HG03097 (cell line): ENCODE measurements at regions not wholly inside any gene's neighbourhood (a gene's known extent, or its start where the extent isn't known, plus 50 kb on each side); places are given as distances from the start of the nearest gene placed in this dataset.
A peak's percentile ranks its signal among the peaks of the same experiment; 100 is the strongest.
"Not testable (repeated sequence)": the region's sequence is repeated elsewhere in the genome, so short reads cannot be mapped to it uniquely, and the experiment has no call there.

Experiments
- ATAC-seq: cut with Tn5 transposase; IDR thresholded peaks from one replicate; pipeline ENCODE4 v1.9.1; 2021; ENCODE audit not compliant: unreplicated experiment, low FRiP score

DNA sequence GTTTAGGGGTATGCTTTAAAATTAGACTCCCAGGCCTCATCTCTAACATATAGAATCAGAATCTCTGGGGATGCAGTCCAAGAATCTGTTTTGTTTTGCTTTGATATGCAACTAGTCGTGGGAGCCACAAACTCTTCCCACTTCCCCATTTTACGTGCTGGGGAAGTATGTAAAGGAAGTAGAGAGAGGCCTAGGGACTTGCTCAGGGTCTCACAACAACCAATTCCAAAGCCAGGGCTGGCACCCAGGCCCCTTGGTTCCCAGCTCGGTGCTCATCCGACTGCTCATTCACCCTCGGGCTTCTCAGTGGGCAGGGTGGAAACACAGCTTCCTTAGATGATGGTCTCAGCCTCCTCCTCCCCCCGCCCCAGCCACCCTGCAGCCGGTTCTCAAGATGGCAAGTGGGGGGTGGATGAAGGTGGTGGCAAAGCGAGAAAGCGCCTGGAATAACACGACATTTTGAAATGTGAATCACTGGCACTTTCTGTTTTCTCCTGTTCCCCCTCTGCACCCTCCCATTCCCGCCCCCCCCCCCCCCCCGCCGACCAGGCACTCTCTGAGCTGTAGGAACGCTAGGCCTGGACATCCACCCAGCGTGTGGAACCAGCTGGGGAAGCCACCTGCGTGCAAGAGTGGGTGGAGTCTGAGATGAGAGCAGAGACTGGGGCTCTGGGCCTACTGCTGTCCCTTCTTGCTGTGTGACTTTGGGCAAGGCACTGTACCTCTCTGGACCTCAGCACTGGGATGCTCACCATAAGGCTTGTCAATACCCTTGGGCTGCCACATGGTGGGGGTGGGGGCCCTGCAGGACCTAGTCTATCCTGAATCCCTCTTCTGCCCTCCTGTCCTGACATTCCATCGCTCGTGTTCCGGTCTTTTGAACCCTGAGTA lies 214.5 kb downstream of the RPLP1 start:
- ATAC-seq = peak; percentile 29

DNA sequence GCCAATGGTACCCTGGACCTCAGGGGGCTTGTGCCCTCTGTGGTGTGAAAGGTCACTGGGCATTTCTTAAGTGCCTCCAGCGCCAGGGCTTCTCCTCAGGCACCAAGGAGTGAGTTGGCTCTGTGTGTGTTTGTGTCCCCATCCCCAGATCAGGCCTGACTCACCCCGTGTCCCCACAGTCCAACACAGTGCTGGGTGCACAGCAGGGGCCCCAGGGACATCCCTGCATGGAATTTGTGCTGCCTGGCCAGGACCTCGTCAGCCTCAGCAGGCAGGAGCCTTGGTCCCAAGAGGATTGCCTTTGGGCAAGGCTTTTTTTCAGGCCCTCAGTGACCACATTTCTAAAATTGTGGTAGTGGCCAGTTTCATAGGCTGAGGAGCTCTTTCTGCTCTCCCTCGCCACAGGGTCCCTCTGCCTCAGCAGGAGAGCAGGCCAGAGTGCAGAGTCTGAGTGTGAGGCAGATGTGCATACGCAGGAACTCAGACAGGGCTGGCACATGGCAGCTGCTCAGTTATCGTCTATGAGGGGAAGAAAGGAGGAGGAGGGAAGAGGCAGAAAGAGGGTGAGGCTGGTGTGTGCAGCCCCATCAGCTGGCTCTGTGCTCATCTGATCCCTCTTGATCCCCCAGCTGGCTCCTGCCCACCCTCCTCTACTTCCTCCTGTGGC lies 215.6 kb downstream of the RPLP1 start:
- no peak for ATAC-seq

DNA sequence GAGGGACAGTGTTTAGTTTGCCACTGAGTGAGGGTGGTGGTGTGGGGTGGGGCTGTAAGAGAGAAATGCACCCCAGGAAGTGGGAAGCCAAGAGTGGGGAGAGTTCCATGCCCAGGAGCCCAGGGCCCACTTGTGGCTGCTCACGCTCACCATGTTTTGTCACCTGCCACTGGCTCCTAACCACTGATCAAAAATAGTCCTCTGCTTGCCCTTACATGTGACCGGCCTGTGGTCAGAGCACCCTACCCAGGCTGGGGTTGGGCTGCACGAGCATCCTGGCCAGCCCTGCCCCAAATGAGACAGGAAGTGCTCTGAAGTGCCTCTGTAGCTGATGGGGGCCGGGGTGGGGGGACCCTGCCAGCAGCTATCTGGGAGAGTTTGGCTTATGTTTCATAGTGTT lies 216.3 kb downstream of the RPLP1 start:
- ATAC-seq = peak; percentile 48

DNA sequence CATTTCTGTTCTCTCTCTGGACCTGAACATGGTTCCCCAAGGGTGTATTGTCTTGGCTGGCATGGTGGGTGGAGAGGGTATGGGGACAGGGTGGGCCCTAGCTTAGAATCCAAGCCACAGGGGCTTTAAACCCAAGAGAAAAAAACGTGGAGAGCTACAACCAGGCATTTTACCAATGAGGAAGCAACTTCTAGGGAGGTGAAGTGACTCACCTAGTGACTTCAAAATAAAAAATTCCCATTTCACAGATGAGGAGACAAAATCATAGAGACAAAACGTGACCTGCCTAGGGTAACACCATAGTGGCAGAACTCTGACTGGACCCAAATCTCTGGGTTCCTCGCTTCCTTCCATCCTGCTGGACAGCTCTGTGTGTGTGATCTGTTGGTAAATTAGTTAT lies 216.8 kb downstream of the RPLP1 start:
- no peak for ATAC-seq

DNA sequence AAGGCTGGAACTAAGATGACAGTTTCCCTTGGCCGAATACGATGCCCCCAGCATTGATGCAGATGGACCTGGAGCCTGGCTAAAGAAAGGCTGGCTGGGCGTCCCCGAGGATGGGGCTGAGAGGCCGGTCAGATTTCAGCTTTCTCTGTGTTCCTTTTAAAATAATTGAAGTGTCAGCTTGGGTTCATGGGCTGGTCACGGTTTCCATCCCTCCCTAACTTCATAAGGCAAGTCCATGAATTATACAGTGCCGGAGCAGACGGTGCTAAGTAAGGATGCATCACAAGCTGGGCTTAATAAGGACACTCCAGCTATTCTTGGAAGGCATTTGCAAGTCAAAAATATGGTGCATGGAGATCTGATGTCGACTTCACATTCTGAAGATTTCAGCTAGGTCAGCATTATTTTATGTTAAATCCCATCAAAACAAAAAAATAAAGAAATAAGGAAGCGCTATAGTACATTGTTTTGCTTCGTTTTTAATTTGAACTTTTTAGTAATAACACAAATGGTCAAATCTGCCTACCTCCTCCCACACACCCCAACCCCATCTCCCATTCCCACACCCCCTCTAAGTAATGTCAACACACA lies 220.8 kb downstream of the RPLP1 start:
- no peak for ATAC-seq

DNA sequence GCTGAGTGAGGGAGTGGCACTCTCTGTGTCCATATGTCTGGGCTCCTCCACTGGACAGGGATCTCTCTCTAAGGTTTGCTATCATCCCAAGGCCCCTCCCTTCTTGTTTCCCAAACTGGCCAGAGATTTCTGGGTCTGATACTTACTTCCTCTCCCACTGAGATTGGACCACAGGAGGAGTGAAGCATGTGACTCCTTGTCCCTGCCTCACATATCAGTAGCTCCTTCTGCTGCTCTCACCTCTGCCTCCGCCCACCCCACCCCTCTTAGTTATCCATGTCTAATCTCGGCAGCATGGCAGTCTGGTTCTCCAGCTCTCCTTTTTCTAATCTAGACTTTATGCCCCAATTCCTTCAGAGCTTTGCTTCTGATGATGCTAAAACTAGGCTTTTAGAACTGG lies 223.1 kb downstream of the RPLP1 start:
- ATAC-seq = no peak

DNA sequence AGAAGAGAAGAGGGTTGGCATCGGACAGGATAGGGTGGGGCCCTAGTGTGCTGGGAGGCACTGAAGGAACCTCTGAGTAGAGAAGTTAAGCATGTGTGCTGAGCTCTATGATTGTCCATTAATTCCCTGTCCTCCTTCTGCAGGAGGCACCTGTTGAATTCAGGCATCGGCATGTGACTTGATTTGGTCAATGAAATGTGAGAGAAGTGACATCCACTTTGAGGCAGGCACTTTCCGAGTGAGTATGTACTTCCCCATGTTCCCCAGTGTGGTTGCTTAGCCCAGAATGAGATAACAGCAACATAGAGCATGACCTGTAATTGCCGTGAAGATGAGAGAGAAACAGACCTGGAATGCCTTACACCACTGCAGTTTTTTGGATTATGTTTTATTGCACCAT lies 224.8 kb downstream of the RPLP1 start:
- no peak for ATAC-seq

DNA sequence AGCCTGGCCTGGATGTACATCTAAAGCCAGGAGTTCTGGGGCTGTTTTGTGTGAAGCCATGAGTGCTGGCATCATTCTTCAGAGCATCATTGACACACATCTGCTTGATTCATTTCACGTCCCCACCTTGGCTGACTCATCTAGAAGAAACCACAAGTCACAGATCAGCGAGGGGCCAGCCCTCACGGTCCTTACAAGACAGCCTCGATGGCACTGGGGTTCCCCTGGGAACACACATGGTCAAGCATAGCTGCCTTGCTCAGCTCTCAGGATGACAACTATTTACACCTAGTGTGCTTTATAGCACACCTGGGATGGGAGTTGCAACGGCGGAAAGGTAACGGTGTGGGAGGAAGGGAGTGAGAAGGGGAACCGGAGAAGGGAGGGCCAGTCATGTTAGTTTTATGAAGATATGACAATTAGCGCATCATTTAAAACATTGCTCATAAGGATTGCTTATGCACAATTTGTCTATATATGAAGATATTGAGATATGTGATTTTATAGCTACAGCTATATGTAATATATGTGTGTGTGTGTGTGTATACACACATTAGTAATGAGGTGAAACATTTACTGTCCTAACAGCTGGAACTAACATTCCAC lies 227.1 kb downstream of the RPLP1 start:
- ATAC-seq = peak; percentile 72

DNA sequence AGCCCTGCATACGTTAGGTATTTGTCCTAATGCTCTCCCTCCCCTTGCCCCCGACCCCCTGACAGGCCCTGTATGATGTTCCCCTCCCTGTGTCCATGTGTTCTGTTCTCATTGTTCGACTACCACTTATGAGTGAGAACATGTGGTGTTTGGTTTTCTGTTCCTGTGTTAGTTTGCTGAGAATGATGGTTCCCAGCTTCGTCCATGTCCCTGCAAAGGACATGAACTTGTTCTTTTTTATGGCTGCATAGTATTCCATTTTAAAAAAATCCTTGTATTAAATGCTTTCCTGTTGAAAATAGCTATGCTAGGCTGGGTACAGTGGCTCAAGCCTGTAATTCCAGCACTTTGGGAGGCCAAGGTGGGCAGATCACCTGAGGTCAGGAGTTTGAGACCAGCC lies 232.2 kb downstream of the RPLP1 start:
- not testable (repeated sequence) for ATAC-seq

DNA sequence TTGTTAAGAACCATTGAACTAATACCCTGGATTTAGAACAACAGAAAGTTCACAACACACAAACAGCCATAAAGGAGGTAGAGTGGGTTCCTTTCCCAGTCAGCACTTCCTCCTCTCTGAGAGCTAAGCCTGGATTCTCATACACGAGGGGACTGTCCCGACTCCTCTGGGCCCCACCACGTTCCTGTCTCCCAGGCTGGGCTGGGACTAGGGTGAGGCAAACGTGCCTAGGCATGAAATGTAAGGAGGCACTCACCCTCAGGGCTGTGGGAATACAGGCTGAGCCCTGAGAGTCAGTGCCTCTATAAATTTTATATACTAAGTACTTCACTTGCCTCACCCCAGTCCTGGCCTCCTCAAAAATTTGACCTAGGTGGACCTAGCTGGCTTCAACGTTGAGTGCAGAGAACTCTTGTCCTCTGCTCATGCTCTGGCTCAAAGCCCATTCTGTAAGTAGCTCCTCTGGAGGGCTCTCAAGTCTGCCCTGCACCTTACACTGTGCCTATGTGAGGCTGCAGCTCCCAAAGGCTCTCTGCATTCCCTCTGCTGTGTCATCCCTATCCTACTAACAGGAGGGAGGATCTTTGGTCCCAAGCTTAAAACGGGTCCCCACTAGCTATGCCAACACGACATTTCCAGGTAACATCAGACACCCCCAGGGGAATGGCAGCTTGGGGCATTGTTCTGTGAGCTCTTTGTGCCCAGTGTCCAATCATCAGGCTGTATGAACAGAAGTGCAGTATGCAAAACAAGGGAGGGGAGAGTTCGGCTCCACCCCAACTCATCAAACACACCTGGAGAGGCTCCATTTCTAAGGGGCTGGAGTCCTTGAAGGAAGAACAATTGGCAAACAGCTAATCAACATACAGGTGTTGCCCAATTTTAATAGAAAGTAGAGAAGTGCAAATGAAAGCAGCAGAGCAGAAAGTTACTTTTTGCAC lies 233.2 kb downstream of the RPLP1 start:
- ATAC-seq = no peak

DNA sequence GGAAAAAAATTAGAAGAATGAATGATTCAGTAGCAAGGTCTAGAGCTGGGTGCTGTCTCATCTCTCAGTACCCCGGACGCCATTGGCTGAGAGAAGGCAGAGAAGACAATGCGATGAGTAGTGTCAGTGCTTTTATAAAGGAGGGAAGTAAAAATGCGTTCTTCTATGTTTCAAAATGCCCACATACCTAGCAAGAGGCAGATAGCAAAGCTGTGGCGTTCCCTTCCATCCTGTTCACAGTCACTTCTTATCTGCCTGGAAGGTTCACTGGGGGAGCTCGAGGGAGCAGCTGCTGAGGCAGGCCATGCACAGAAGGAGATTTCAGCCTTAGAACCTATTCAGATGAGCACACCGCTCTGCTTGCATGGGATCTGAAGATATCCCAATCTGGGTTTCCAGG lies 234.0 kb downstream of the RPLP1 start:
- ATAC-seq = no peak

DNA sequence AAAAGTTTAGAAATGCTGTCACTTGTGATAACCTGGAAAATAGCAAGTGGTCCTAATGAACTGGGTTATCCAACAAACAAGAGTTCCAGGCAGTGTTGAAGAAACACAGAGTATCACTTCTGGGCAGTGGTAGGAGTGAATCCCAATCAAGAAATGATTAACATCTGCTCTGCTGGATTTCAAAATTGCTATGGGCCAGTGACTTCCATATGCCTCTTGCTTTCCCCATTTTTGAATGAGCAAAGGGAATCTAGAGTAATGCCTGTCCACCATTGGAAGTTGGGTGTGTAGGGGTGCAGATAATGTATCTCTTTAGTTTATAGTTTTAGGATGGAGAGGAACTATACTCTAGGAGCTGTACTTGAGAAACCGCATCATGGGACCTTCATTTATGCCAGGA lies 236.5 kb downstream of the RPLP1 start:
- no peak for ATAC-seq

DNA sequence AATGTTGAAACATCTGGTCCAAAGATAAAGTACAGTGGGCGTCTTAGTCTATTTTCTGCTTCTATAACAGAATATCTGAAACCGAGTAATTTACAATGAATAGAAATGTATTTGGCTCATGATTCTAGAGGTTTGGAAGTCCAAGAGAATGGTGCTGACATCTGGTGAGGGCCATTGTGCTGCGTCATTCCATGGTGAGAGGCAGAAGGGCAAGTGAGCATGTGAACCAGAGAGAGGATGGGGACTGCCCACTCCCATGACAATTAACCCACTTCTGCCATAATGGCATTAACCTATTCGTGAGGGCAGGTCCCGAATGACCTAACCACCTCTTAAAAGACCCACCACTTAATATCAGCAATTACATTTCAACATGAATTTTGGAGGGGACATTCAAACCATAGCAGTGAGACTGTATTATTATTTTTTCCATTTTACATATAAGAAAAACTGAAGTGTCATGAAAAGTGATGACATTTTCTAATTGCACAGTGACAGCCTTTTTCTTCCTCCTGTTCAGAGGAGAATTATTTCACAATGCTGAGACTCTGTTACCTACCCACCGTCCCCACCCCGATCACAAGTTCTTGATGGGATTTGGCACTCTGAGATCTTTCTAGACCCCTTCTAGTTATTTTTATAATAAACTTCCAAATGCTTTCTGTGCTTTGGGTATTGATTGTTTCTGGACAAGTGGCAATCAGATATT lies 238.8 kb downstream of the RPLP1 start:
- no peak for ATAC-seq

DNA sequence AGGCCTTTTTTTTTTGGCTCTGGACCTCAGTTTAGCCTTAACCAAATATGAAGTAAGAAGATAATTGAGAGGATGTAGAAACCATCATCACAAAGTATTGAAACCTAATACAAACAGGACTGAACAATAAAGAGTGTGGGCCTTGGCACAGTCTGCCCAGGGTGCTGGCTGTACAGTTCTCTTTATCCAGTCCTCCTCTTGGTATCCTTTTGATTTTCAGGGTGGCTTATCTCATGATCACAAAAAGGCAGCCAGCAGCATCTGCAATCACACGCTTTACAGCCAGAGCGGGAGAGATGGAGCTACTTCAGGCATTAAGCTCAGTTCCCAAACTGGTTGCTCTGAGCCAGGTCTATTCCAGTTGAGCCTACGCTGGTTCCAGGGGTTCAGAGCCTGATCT lies 239.7 kb downstream of the RPLP1 start:
- no peak for ATAC-seq

DNA sequence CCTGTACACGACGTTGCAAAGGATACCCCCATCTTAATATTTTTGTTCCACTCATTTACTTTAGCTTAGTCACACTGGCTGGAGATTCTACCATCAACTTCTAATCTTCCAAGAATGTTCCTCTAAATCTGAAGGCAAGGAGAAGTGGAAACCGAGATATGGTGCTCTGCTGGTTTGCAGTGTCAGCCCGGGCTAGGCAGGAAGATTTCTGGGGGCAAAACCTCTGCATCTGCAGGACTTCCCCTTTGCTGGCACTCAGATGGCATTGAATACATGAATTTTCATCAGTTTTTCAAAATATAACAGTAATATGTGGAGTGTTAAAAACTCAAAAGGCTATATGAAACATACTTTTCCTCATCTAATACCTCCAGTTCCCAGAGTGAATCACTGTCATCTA lies 240.4 kb downstream of the RPLP1 start:
- no peak for ATAC-seq

DNA sequence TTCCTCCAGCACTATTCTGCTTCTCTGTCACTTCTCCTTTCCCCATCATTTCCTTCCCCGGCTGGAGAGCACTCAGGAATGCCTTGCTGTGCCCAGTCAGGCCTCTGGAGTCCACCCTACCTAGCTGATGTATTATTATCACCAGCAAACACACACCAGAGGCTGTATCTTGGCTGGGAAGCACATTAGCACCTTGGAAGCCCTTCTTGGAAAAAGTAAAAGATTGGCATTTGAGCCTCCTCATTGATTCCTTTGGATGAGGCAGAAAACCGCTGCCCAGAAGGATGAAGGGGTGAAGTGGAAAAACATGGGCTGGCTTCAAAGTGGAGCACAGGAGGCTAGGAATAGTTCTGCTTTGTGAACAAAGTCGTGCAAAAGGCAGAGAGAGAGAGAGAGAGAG lies 244.3 kb downstream of the RPLP1 start:
- no peak for ATAC-seq

DNA sequence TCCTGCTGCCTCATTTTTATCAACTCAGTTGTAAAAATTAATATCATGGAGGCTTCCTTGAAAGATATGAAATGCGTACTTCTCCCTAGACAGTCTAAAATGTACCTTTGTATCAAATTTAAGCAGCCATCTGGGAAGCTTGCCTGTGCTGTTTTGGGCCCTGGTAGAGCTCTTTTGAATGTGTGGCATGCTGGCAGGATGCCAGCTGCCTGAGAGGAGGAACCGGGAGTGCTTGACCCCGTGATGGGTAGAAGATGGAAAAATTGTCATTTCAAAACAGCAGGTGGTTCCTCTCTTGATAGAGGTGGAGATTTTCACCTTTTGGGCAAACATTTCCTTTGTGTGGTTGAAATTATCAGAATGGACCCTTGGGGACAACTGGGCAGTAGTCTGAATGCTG lies 245.3 kb downstream of the RPLP1 start:
- ATAC-seq = no peak

DNA sequence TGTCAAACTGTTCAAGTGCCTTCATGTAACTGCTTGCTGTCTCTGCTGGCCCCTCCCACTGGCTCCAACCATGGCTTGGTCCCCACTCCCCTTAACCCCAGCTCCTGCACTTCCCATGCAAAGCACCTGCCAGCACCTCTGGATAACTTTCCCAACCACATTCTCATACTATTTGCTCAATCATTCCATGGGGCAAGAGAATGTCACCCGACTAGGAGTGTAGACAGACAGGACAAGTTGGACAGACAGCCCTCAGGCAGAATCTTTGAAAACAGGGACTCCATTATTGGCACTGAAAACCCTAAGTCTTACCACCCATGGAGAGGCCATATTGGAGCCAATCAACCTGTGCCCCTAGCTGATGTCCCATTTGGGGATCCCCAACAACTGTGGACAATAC lies 246.5 kb downstream of the RPLP1 start:
- ATAC-seq = no peak

DNA sequence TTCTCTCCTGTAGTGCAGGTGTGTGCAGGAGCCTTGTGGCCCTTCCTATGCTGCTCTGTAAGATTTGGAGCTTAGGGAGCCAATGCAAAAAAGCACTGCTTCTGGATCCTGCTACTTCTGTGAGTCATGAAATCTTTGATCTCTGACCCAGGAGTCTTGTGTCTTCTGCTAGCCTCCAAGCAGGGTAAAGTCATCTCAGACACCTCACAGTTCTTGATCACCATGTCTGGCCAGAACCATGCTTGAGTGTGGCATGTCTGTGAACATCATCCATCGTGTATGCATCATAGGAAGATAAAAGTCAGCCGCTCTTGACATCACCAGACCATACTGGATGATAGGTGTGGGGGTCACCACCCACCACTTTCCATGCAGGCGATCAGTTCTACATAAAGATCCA lies 247.8 kb downstream of the RPLP1 start:
- ATAC-seq = no peak

DNA sequence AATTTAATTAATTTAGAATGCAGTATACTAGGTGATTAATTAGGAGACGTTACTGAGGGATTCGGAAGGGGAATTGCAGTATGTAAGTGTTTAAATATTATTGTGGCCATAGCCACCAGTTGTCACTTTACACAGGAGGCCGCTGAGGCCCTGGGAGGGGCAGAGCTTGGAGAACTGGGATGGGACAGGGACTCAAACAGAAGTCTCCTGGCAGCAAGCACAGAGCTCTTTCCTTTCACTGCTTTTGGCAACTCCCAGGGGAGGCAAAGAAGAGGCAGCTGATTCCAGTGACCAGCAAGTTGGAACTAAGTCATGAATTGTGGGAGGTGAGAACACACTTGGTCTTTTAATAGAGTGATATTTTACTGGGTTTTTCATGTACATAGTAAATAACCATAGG lies 248.6 kb downstream of the RPLP1 start:
- ATAC-seq = no peak
